ENCODE measurements at regions not wholly inside any gene's neighbourhood (a gene's known extent, or its start where the extent isn't known, plus 50 kb on each side); places are given as distances from the start of the nearest gene placed in this dataset.
"Not testable (repeated sequence)": the region's sequence is repeated elsewhere in the genome, so short reads cannot be mapped to it uniquely, and the experiment has no call there.

DNA sequence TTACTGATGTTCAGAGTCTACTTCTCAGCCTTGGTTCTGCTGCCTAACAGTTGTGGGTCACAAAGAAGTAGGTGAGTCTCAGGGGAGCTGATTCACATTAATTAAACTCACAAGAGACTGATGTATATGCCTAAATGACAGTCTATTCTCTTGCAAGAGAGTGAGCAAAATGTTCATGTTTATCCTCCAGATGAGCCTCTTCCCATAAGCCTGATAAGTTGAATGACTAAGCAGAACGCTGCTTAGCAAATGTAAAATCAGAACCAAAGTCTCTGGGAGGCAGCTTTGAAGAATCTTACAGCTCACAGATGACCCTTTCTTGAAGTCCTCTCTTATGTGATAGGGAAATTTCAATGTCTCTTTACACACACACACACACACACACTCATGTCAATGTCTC, 1092.2 kb downstream of the TYW1 start:
- no peak overlapping the region for H3K4me3 ChIP-seq
- TF ChIP-seq, protein P1, sequence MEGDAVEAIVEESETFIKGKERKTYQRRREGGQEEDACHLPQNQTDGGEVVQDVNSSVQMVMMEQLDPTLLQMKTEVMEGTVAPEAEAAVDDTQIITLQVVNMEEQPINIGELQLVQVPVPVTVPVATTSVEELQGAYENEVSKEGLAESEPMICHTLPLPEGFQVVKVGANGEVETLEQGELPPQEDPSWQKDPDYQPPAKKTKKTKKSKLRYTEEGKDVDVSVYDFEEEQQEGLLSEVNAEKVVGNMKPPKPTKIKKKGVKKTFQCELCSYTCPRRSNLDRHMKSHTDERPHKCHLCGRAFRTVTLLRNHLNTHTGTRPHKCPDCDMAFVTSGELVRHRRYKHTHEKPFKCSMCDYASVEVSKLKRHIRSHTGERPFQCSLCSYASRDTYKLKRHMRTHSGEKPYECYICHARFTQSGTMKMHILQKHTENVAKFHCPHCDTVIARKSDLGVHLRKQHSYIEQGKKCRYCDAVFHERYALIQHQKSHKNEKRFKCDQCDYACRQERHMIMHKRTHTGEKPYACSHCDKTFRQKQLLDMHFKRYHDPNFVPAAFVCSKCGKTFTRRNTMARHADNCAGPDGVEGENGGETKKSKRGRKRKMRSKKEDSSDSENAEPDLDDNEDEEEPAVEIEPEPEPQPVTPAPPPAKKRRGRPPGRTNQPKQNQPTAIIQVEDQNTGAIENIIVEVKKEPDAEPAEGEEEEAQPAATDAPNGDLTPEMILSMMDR (IDR thresholded peaks at IDR 0.05): no peak
- no peaks in the 10 kb centered on the region for H3K27me3 ChIP-seq (ENCODE audit: low read depth)
- no peak overlapping the region for H3K27ac ChIP-seq
- intact Hi-C loops (cut with DNase I): no loop called here
- no peaks in the 10 kb centered on the region for H3K9me3 ChIP-seq
- no peaks in the 10 kb centered on the region for H3K36me3 ChIP-seq
- DNase-seq (no peak), ATAC-seq (no peak)
- no peaks in the 10 kb centered on the region for H3K4me1 ChIP-seq

DNA sequence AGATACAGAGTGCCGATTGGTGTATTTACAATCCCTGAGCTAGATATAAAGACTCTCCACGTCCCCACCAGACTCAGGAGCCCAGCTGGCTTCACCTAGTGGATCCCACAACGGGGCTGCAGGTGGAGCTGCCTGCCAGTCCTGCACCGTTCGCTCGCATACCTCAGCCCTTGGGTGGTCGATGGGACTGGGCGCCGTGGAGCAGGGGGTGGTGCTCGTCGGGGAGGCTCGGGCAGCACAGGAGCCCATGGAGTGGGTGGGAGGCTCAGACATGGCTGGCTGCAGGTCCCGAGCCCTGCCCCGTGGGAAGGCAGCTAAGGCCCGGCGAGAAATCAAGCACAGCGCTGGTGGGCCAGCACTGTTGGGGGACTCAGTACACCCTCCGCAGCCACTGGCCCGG, 1093.6 kb downstream of the TYW1 start:
- ATAC-seq; DNase-seq; H3K36me3 ChIP-seq; H3K27me3 ChIP-seq (ENCODE audit: low read depth); H3K4me1 ChIP-seq; intact Hi-C loops (cut with DNase I); H3K4me3 ChIP-seq; H3K27ac ChIP-seq; H3K9me3 ChIP-seq: not testable (repeated sequence)

DNA sequence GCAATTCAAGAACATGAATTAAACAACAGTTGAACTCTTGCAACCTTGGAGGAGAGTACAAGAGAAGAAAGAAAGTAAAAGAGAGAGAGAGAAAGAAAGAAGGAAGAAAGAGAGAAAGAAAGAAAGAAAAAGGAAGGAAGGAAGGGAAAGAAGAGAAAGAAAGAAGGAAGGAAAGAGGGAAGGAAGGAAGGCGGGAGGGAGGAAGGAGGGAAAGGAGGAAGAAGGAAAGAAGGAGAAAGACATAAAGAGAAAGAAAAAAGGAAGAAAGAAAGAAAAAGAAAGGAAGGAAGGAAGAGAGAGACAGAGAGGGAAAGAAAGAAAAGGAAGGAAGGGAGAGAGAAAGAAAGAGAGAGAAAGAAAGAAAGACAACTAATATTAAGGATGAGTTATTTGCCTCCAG, 1106.7 kb downstream of the TYW1 start:
- H3K9me3 ChIP-seq: no peaks in the 10 kb centered on the region
- ATAC-seq: no peak
- intact Hi-C loops (cut with DNase I): no loop called here

DNA sequence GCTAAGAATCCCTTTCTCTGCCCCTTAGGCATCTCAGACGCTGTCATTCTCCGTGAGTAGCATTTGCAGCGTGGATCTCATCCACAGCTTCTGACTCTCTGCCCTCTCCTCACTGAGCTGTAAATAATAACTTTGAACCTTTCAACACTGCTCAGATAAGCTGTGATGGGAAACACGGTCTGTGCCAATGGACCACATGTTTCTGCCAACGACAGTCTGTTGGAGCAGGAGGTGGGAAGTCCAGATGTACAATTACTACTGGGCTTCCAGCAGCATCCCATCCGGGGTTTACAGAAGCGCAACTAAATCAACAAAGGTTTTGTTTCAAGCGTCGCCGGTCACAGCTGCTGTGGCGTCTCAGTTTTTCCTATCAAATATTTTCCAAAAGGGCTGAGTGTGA, 1110.6 kb downstream of the TYW1 start:
- intact Hi-C loops (cut with DNase I): no loop called here
- H3K4me1 ChIP-seq: no peaks in the 10 kb centered on the region
- H3K27ac ChIP-seq: no peak overlapping the region
- DNase-seq: no peak
- ATAC-seq: no peak
- no peaks in the 10 kb centered on the region for H3K36me3 ChIP-seq
- no peaks in the 10 kb centered on the region for H3K9me3 ChIP-seq
- TF ChIP-seq, protein P1 (IDR thresholded peaks at IDR 0.05): no peak
- no peaks in the 10 kb centered on the region for H3K27me3 ChIP-seq (ENCODE audit: low read depth)
- no peak overlapping the region for H3K4me3 ChIP-seq

More for the DNA sequence above, 1106.7 kb downstream of the TYW1 start:
- Histone ChIP-seq H3K4me1 (no peaks in the 10 kb centered on the region), H3K27ac (no peak overlapping the region), H3K4me3 (no peak overlapping the region), H3K36me3 (no peaks in the 10 kb centered on the region), H3K27me3 (ENCODE audit: low read depth) (no peaks in the 10 kb centered on the region)
- TF ChIP-seq, protein P1 (IDR thresholded peaks at IDR 0.05): no peak
- DNase-seq: no peak

GRCh38 chr7:68107968-68108367, 1111.3 kb downstream of the TYW1 start:
- ATAC-seq (no peak), DNase-seq (no peak)
- Histone ChIP-seq H3K36me3 (no peaks in the 10 kb centered on the region), H3K27me3 (ENCODE audit: low read depth) (no peaks in the 10 kb centered on the region), H3K27ac (no peak overlapping the region), H3K9me3 (no peaks in the 10 kb centered on the region), H3K4me1 (no peaks in the 10 kb centered on the region), H3K4me3 (no peak overlapping the region)
- TF ChIP-seq, protein P1 (IDR thresholded peaks at IDR 0.05): no peak
- intact Hi-C loops (cut with DNase I): no loop called here

- DNase-seq (no peak), ATAC-seq (no peak)
- Histone ChIP-seq H3K9me3 (no peaks in the 10 kb centered on the region), H3K27me3 (ENCODE audit: low read depth) (no peaks in the 10 kb centered on the region), H3K27ac (no peak overlapping the region), H3K4me3 (no peak overlapping the region), H3K36me3 (no peaks in the 10 kb centered on the region), H3K4me1 (no peaks in the 10 kb centered on the region)
- TF ChIP-seq, protein P1 (IDR thresholded peaks at IDR 0.05): no peak
- intact Hi-C loops (cut with DNase I): no loop called here
Observed at GRCh38 chr7:68109299-68109698, 1112.7 kb downstream of the TYW1 start.

All from lower lobe of right lung (tissue), 2 donors.